Left lobe of liver (tissue), 2 donors: ENCODE measurements at regions not wholly inside any gene's neighbourhood (a gene's known extent, or its start where the extent isn't known, plus 50 kb on each side); places are given as distances from the start of the nearest gene placed in this dataset.

Experiments
- ATAC-seq: fragments of 200-7000 bp; cut with Tn5 transposase; one replicate; pipeline ENCODE4 v1.9.1; 2020; ENCODE audit warnings: mild to moderate bottlenecking, moderate library complexity
- DNase-seq: peaks from one replicate; pipeline ENCODE4 v3.0.0-alpha.2; 2020; ENCODE audit warnings: low spot score
- donor health status: DM: no; HTN: no; CAD: no; lungs with moderate emphysema.
- donor health status: DM: no; HTN: yes; CAD: no.

- ATAC-seq (no peak), DNase-seq (no peak)
Measured at GRCh38 chr16:27679899-27680298, 130.0 kb downstream of the KATNIP start.

GRCh38 chr16:27681681-27682080 lies 131.7 kb downstream of the KATNIP start:
- DNase-seq (no peak), ATAC-seq (no peak)

- no peak for ATAC-seq
- no peak for DNase-seq
Measured at GRCh38 chr16:27684047-27684446, 134.1 kb downstream of the KATNIP start.

- DNase-seq = no peak
- ATAC-seq = no peak
Measured at GRCh38 chr16:27685807-27686206, 135.9 kb downstream of the KATNIP start.

GRCh38 chr16:27686926-27687325 lies 137.0 kb downstream of the KATNIP start:
- no peak for DNase-seq

GRCh38 chr16:27687605-27688004 lies 137.7 kb downstream of the KATNIP start:
- DNase-seq (no peak), ATAC-seq (no peak)

More at GRCh38 chr16:27686926-27687325, 137.0 kb downstream of the KATNIP start:
- ATAC-seq = no peak

GRCh38 chr16:27689711-27690110 lies 139.8 kb downstream of the KATNIP start:
- DNase-seq = no peak
- no peak for ATAC-seq

- ATAC-seq (no peak), DNase-seq (no peak)
Measured at GRCh38 chr16:27690608-27691007, 140.7 kb downstream of the KATNIP start.

- DNase-seq (no peak), ATAC-seq (no peak)
Measured at GRCh38 chr16:27691721-27692120, 141.8 kb downstream of the KATNIP start.

GRCh38 chr16:27692576-27692975 lies 142.6 kb downstream of the KATNIP start:
- DNase-seq = no peak
- ATAC-seq = no peak

- no peak for DNase-seq
- ATAC-seq = no peak
Measured at GRCh38 chr16:27695161-27695560, 145.2 kb downstream of the KATNIP start.

- ATAC-seq (no peak), DNase-seq (no peak)
Measured at GRCh38 chr16:27698266-27698665, 148.3 kb downstream of the KATNIP start.

GRCh38 chr16:27698746-27699145 lies 148.8 kb downstream of the KATNIP start:
- DNase-seq = no peak
- no peak for ATAC-seq

- no peak for DNase-seq
- no peak for ATAC-seq
Measured at GRCh38 chr16:27699540-27699939, 149.6 kb downstream of the KATNIP start.

GRCh38 chr16:27700304-27700995 lies 150.5 kb downstream of the KATNIP start:
- no peak for DNase-seq
- no peak for ATAC-seq

- DNase-seq (no peak), ATAC-seq (no peak)
Measured at GRCh38 chr16:27701381-27701780, 151.4 kb downstream of the KATNIP start.

- DNase-seq = no peak
- no peak for ATAC-seq
Measured at GRCh38 chr16:27703121-27703520, 153.2 kb downstream of the KATNIP start.

GRCh38 chr16:27703545-27703944 lies 153.6 kb downstream of the KATNIP start:
- ATAC-seq = no peak
- no peak for DNase-seq

GRCh38 chr16:27704252-27704651 lies 154.3 kb downstream of the KATNIP start:
- ATAC-seq = no peak
- DNase-seq = no peak

GRCh38 chr16:27706156-27706865 lies 156.4 kb downstream of the KATNIP start:
- no peak for ATAC-seq
- DNase-seq = no peak

GRCh38 chr16:27706866-27707685 lies 157.1 kb downstream of the KATNIP start:
- ATAC-seq (no peak), DNase-seq (no peak)

- ATAC-seq (no peak), DNase-seq (no peak)
Measured at GRCh38 chr16:27708651-27709050, 158.7 kb downstream of the KATNIP start.
